NCI-H2196 treated with DMSO at 0.1 percent for 48 hours (cell line): ENCODE measurements at regions not wholly inside any gene's neighbourhood (a gene's known extent, or its start where the extent isn't known, plus 50 kb on each side); places are given as distances from the start of the nearest gene placed in this dataset.
A peak's percentile ranks its signal among the peaks of the same experiment; 100 is the strongest.

Experiments used
- DNase-seq: peaks from one replicate; lab custom pipeline; 2025; ENCODE audit not compliant: unreplicated experiment; lab: John Stamatoyannopoulos, UW

DNA sequence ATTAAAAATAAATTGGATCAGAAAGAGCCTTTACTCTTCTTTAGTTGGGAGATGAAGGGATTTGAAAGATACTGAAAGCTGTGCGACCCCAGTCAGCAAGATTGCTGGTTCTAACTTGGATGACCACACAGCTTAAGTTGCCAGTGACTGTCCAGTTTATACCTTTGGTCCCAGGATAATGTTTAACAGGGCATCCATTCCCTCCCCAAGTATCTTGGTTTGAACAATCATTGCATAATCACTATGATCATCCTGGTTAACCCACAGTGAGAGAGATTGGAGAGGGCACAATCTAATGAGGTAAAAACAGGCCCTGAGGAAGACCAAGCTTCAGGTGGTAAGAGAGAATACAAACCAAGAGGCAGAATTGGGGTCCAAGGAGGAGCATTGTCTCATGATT lies 798.3 kb downstream of the MAFB start:
- DNase-seq, result no peak

DNA sequence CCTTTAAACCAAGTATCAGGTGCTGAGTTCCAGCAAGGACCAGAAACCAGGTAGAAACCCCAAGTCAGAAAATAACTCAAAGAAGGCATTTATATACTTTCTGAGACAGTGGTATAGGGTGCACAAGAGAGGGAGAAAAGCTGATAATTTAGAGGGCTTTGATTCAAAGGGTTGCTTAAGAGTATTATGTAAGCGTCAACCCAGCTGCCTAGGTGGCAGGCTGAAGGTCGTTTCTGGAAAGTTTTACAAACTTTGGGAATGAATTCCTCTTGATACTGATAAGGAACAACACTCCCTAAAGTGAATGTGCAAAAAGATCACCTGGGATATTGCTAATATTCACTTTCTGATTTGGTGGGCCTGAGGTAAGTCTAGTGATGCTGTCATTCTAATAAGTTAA lies 800.7 kb downstream of the MAFB start:
- no peak for DNase-seq

DNA sequence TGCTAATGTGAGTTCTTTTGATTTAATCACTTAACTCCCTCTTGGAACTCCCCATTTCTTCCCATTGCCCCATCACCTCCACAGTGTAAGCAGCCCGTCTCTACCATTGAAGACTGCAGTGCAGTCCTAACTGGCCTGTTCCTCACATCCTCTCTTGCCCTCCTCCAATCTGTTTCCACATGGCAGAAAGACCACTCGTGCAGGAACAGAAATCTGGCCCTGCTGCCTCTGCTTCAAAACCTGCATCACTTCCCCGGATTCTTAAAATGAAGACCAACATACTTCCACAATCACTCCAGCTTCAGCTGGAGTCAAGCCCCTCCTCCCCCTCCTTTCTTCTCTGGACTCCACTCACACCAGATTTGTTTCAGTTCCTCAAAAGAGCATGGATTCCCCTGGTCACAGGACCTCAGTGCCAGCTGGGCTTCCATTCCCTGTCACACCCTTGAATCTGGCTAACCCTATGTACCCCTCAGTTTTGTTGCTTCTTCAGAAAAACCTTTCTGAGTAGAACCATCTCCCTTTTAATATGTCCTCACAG lies 802.3 kb downstream of the MAFB start:
- DNase-seq, result no peak

DNA sequence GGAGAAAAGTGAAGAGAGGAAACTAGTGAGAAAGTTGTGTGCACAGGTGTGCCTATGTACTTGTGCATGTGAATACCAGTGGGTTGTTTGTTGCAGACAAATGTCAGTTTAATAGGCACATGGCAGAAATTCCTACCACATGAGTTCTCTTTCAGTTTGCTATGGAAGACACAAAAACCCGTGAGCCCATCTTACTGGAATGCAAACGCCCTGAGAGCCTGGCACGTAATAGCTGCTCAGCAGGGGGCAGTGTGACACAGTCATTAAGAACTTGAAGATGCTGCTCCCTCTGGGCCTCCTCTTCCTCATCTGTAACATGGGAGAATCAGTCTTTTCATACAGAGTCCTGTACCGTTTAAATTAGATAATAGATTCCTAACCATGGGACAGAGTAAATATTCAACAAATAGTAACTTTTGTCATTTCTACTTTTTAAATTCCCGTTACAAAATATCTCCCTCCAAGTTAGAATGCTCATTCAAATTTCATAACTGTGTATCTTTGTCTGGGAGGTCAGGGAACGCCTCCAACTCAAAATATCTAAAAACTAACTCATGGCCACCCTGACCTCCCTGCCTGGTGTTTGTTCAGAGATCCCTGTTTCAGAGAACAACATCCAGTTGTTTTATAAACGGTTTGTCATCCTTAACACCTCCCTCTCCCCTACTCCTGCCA lies 802.9 kb downstream of the MAFB start:
- no peak for DNase-seq

DNA sequence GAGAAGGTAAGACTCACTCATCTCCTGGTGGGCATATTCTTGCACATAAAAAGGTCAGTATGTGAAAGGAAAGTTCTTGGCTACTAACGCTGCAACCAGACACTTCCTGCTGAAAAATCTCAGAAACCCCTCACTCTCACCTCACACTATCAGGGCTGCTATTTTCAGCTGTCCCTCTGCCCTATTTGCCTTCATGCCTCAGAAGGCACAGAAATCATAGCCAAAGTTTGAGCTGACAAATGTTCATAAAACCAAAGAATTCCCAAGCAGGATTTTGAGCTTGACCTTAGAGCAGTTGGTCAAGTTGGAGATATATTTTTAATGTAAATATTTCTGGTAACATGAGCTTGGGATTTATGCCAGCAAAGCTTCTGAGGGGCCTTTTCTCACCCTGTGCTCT lies 806.2 kb downstream of the MAFB start:
- DNase-seq, result no peak

DNA sequence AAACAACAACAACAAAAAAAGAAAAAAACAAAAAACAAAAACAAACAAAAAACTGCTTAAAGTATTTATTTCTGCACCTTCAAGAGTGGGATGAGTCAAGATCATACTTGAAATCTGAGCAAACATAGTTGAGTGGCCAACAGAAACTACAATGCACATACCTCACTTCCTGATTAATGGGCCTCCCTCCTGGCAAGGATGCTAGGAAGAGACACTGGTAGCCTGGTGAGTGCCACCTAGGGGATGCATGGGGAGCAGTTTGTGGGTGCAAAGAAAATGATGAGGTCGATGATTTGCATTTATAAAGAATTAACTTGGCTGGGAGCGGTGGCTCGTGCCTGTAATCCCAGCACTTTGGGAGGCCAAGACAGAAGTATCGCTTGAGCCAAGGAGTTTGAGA lies 808.1 kb downstream of the MAFB start:
- DNase-seq, result no peak

DNA sequence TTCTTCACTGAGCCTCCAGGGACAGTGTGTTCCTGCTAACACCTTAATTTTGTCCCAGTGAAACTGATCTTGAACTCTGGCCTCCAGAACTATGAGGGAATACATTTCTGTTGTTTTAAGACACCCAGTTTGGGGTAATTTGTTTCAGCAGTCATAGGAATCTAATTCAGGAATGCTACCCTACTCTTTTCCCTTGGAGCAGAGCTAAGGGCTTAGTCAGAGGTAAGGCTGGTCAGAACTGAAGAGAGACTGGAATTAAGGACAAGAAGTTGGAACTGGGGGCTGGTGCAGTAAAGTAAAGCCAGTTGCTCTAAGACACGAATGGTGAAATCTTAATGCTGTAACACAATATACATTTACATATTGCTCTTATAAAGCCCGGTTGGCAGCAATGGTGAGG lies 809.7 kb downstream of the MAFB start:
- DNase-seq, result no peak

DNA sequence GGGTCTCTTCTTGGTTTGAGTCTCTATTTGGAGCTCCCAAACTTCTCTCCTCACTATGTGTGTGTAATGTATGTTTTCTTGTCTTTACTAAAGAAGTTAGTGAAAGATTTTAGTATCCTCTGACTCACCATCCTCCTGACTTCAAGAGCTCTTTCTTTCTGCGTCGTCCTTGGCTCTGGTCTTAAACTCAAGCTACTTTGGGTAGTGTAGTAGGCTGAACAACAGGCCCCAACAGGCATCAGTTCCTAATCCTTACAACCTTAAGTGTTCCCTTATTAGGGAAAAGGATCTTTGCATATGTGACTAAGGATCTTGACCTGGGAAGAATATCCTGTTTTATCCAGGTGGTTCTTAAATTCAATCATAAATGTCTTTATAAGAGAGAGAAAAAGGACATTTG lies 810.2 kb downstream of the MAFB start:
- DNase-seq, result no peak

DNA sequence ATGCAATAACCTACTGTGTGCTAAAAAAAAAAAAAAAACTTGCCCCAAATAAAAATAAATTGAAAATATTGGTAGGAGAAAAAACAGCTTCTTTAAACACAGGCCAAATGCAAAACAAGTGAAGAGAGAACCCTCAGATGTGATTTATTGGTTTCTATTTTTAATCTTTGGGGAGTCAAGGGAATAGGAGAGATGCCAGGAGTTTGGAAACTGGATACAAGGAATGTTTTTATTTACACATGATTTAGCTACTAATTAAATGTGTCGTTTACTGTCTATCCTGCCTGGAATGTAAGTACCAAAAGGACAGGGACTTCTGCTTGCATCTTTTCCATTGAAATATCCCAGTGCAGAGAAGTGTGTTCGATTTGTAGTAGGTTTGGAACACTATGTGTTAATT lies 810.7 kb downstream of the MAFB start:
- DNase-seq, result no peak

DNA sequence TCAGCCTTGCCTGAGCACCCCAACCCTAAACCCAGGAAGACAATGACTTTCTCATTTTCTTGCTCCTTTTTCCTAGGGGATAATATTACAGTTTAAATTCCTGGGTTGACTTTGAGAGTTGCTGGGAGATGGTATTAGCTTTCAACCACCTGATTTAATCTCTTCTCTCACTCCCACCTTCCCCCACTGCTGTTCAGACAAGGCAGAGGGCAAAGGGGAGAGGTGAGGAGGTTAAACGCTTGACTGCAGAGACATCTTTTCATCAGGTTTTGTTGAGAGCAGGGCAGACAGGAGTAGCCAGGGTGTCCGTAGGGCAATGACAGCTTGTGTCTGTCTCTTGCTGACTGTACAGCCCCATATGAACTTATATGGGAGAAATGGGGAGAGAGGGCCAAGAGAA lies 811.2 kb downstream of the MAFB start:
- no peak for DNase-seq

DNA sequence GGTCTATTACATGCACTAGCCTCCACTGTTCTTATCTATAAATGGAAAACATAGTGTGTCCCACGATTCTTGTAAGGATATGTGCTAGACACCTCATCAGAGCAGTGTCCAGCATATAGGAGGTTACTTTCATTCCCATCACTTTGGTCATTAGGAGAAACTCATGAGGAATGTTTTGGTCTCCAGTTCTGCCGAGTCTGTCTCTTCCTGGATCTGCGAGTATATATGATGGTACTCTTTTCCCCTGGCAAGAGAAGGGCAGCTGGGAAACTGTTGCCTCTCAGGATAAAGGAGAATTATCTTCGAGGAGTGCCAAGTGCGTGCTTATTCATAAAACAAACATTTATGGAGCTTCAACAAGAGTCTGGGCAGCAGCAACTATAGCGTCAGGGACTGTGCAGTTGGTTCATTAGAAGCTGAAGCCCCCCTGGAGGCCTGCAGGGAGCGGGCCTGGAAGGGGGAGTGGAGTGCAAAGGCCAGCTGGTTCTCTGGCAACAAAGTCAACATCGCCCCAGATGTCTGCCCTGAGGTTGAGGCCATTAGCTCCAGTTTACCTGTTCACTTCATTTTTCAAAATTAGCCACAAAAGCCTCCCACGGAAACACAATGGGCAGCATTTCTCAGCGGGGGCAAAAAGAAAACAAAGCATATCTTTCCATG lies 811.9 kb downstream of the MAFB start:
- peak; percentile 36 for DNase-seq

DNA sequence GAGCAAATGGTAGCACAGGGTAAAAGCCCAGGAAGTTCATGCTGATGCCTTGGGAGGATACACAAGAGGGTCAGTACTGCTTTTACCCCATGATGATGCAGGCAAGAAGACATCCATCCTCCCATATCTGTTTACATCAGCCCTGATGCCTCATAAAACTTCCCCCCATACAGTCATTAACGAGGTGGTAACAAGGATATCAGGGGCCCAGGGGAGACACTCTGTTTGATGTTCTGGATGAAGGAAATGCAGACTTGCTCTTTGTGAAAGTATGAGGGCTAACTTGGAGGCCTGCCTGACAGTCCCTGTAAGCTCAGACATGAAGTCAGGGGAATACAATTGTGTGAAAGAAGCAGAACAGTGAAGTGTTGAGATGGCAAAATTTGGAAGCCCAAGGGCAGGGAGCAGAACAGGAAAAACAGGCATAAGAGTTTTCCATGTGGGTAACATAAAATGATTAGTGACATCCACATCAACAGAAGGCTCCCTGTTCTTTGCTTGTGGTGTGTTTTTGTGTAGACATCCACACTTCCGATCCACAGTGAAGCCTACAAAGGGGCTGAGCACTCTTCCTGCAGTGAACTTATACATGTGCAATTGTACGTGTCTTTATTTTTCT lies 813.4 kb downstream of the MAFB start:
- no peak for DNase-seq

DNA sequence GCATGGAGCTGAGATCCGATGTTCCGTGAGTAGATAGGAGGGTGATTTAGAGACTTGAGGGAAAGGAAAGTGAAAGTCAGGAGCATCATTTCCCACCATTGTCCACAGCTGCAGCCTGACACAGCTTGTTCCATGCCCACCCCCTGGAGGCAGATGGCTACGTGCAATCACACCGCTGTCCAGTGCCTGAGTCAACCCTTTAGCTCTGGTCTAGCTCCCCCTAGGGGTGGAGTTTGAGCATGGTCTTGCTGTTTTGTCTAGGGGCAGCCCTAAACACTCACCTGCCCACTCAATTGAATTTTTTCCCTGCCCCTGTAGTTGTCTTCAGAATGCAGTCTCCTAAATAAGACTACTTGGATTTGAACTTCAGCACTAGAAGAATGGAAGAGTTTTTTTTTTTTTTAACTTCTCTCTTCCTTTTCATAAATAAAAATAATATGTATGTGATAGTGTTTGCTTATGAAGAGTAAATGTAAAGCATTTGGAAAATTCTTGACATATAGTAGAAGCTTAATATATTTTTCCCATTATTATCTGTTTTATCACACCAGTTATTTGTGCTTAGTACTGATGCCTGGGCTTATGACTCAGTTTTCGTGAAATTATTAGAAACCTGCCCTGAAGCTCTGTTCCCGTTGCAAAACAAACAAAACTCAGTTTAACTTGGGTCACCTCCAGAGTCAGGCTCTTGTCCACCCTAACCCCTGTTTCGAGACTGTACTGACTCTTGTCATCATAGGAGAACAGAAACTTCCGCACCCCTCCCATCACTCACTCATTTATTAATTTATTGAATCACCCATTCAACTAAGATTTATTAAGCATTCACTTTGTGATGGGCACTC lies 814.8 kb downstream of the MAFB start:
- DNase-seq, result peak; percentile 84

DNA sequence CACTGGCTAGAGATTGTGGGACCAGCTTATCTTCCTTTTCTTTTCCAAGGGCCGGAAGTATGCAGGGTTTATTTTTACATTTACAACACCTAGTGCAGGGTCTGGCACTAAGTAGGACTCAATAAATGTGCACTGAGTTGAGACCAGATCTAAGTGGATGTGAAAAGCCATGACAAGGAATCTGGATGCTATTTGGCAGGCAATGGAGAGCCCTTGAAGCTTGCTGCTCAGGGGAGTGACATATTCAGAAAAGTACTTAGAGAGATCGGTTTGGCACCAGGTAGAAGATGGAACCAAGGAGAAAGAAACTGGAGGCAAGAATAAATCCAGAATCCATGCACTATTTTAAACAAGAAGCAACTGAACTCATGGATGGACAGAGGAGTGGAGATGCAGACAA lies 815.8 kb downstream of the MAFB start:
- no peak for DNase-seq

DNA sequence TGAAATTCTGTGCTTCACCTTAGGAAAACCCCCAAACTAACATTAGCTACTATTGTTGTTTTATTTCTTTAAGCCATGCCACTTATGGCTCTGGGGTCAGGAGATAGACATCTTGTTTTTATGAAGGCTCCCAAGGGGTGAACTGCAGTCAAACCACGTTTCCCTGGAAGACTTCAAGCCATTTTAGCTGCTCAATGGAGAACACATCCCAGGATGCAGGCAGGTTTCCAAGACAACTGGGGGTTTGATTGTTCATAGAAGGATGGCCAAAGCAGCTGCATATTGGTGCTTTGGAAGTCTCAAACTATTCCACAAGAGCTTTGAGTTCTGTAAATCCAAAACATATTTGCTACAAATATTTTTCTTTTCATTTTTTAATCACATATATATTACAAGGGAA lies 818.0 kb downstream of the MAFB start:
- no peak for DNase-seq

DNA sequence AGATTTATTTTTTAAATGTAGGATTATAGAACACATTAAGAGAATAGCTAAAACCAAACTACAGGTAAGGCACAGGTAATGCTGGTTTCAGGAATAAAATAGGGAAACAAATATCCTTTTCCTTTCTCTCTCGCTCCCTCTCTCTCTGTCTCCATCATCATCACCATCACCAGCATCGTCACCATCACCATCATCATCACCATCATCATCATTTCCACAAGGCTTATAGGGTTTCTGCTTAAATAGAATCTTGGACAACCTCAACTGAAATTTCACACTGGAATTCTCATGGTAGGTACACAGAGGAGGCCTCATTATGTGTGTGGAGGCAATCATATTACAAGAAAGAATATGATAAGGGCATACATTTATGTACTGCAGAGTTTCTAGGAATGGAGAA lies 823.6 kb downstream of the MAFB start:
- no peak for DNase-seq

DNA sequence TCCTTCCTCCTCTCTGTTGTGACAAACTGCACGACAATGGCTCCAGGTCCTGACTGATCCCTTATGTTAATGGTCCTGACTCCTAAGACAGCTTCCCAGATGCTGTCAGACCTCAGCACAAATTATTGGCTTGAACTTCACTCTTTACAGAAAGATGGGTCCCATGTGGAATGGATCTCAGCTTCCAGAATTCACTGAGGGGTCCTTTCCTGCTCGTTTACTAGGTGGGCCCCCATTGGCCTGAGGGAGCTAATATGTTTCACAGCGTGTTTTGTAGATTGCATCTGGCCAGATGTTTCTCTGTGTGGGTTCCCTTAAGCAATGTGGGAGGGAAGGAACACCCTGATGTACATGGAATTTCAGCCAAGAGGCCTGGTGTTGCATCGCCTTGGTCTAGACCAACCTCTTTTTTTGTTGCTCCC lies 826.6 kb downstream of the MAFB start:
- DNase-seq, result no peak

DNA sequence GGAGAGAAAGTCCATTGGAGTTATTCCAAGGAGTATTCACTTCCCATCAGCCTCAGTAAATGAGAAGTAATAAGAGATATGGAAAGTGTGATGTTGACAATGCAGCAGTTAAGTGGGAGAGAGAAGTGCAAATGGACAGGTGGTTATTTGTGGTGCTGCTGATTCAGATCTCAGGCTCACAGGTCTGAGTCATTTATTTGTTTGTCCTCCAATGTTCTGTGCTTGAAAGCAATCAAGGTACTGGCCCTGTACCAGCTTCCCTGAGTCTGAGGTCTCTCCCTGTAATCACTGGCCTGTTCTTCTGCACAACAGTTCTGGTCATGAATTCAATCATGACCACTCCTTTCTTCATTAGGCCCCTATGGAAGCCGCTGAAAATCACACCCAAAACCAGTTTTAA lies 827.7 kb downstream of the MAFB start:
- DNase-seq, result peak; percentile 93

DNA sequence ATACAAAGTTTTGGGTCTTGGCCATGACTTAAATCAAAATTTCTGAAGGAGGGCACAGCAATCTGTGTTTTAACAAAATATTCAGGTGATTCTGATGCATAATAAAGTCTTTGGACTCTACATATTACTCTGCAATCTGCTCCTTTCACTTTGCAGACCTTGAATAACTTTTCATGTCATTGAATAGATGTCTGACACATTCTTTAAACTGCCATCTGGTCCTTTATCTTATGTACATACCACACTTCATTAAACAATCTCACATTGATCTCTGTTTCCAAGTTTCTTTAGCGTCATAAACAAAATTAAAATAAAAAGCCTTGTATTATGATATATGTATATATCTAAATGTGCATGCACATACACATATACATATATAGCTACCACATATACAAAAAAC lies 831.2 kb downstream of the MAFB start:
- DNase-seq, result no peak

DNA sequence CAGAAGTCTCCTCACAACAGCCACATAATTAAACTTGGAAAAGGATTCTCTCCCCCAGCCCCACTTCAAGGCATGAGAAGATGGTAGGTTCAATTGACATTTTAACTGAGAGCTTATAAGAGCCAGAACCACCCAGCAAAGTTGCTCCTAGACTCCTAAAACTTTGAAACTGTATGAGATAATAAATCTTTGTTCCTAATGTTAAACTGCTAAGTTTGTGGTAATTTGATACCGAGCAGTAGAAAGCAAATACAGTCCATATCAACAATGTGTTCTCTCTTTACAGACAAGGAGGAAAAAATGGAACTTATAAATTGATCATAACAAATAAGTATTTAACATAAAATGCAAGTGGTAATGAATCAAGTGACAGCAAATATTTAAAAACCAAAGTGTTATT lies 831.8 kb downstream of the MAFB start:
- no peak for DNase-seq

DNA sequence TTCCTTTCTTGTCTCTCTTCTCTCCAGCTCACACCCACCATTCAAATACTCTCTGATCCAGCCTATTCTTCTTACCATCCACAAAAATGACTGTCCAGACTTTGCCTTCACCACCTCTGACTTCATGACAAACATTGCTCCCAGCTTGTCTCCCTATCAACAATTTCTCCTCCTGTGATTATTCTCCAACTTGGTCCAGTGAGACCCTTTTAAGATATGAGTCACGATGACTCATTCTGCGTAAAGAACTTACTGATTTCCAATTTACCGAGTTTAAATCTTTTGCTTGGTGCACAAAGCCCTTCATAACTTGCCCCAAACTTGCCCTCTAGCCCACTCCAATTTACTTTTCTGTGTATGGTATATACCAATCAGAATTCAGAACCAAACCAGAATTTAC lies 833.2 kb downstream of the MAFB start:
- DNase-seq, result no peak

DNA sequence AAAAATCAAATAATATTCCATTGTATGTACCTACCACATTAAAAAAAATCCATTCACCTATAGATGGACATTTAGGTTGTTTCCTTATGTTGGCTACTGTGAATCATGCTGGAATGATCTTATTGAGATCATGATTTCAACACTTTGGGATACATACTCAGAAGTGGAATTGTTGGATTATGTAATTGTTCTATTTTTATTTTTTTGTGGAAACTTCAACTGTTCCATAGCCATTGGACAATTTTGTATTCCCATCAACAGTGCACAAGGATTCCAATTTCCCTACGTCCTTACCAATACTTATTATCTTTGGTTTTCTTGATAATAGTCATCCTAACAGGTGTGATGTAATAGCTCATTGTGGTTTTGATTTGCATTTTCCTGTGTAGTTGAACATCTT lies 834.0 kb downstream of the MAFB start:
- DNase-seq, result no peak
